ENCODE measurements at regions not wholly inside any gene's neighbourhood (a gene's known extent, or its start where the extent isn't known, plus 50 kb on each side); places are given as distances from the start of the nearest gene placed in this dataset.

GRCh38 chr11:16448123-16448717 lies 91.9 kb upstream of the SOX6 start:
- Histone ChIP-seq H2AFZ (ENCODE audit: insufficient read depth, low read depth, low read length, poor library complexity, severe bottlenecking) (no peak overlapping the region), H3K79me2 (ENCODE audit: control insufficient read depth, insufficient read depth, low read length) (no peaks in the 10 kb centered on the region), H3K27ac (ENCODE audit: low read length in 2 of 2) (no peak overlapping the region), H3K27me3 (replicated peaks in 1 of 4; ENCODE audit: control extremely low read depth in 1 of 4, control insufficient read depth in 3 of 4, insufficient read depth in 4 of 4, low read length in 3 of 4) (no peaks in the 10 kb centered on the region), H3K9me3 (ENCODE audit: control extremely low read depth in 1 of 3, control insufficient read depth in 2 of 3, insufficient read depth in 1 of 3, low read length in 2 of 3) (no peaks in the 10 kb centered on the region), H3K4me1 (ENCODE audit: control insufficient read depth in 2 of 2, insufficient read depth in 2 of 2, low read length in 2 of 2) (no peaks in the 10 kb centered on the region), H4K20me1 (ENCODE audit: control insufficient read depth, insufficient read depth, low read length, poor library complexity, severe bottlenecking) (no peaks in the 10 kb centered on the region), H3K36me3 (replicated peaks in 1 of 2; ENCODE audit: control extremely low read depth in 1 of 2, control insufficient read depth in 1 of 2, extremely low read depth in 1 of 2, insufficient read depth in 2 of 2, low read length in 1 of 2) (no peaks in the 10 kb centered on the region), H3K4me2 (replicated peaks; ENCODE audit: low read depth, low read length, poor library complexity, severe bottlenecking) (no peak overlapping the region), H3K4me3 (ENCODE audit: control extremely low read depth in 1 of 5, extremely low read depth in 1 of 5, insufficient read depth in 1 of 5, low read depth in 2 of 5, low read length in 4 of 5) (no peak overlapping the region), H3K9ac (ENCODE audit: low read length) (no peak overlapping the region)
- H3K27ac Mint-ChIP-seq, result no peak overlapping the region
- no peaks in the 10 kb centered on the region for H3K4me1 Mint-ChIP-seq
- WGBS (ENCODE audit: insufficient coverage), result no CpG with 5 or more reads among the region's 1 CpG
- no peaks in the 10 kb centered on the region for H3K9me3 Mint-ChIP-seq (ENCODE audit: insufficient read depth)
- no peaks in the 10 kb centered on the region for H3K27me3 Mint-ChIP-seq
- ChIA-PET POLR2A (no interaction called here), CTCF (no interaction called here)
- ATAC-seq (ENCODE audit: low read depth) (no peak), DNase-seq (no peak)
- H3K4me3 Mint-ChIP-seq, result no peak overlapping the region
- TF ChIP-seq CTCF (IDR thresholded peaks at IDR 0.05), result no peak
- TF ChIP-seq EZH2 (IDR thresholded peaks at IDR 0.05; ENCODE audit: borderline replicate concordance, insufficient read depth, low read depth, low read length, poor library complexity, severe bottlenecking), result no peak
- intact Hi-C loops (cut with micrococcal nuclease), result no loop called here

GRCh38 chr11:16441461-16441860 lies 85.1 kb upstream of the SOX6 start:
- Histone ChIP-seq H3K27me3 (replicated peaks in 1 of 4; ENCODE audit: control extremely low read depth in 1 of 4, control insufficient read depth in 3 of 4, insufficient read depth in 4 of 4, low read length in 3 of 4) (no peaks in the 10 kb centered on the region), H3K79me2 (ENCODE audit: control insufficient read depth, insufficient read depth, low read length) (no peaks in the 10 kb centered on the region), H3K9me3 (ENCODE audit: control extremely low read depth in 1 of 3, control insufficient read depth in 2 of 3, insufficient read depth in 1 of 3, low read length in 2 of 3) (no peaks in the 10 kb centered on the region), H3K36me3 (replicated peaks in 1 of 2; ENCODE audit: control extremely low read depth in 1 of 2, control insufficient read depth in 1 of 2, extremely low read depth in 1 of 2, insufficient read depth in 2 of 2, low read length in 1 of 2) (no peaks in the 10 kb centered on the region), H3K4me2 (replicated peaks; ENCODE audit: low read depth, low read length, poor library complexity, severe bottlenecking) (no peak overlapping the region), H2AFZ (ENCODE audit: insufficient read depth, low read depth, low read length, poor library complexity, severe bottlenecking) (no peak overlapping the region), H3K4me1 (ENCODE audit: control insufficient read depth in 2 of 2, insufficient read depth in 2 of 2, low read length in 2 of 2) (no peaks in the 10 kb centered on the region), H4K20me1 (ENCODE audit: control insufficient read depth, insufficient read depth, low read length, poor library complexity, severe bottlenecking) (no peaks in the 10 kb centered on the region), H3K4me3 (ENCODE audit: control extremely low read depth in 1 of 5, extremely low read depth in 1 of 5, insufficient read depth in 1 of 5, low read depth in 2 of 5, low read length in 4 of 5) (no peak overlapping the region), H3K9ac (ENCODE audit: low read length) (no peak overlapping the region), H3K27ac (ENCODE audit: low read length in 2 of 2) (no peak overlapping the region)
- WGBS (ENCODE audit: insufficient coverage), result no CpG with 5 or more reads among the region's 3 CpGs
- DNase-seq (no peak), ATAC-seq (ENCODE audit: low read depth) (no peak)
- Mint-ChIP-seq H3K4me1 (no peaks in the 10 kb centered on the region), H3K4me3 (no peak overlapping the region), H3K27ac (no peak overlapping the region), H3K9me3 (ENCODE audit: insufficient read depth) (no peaks in the 10 kb centered on the region), H3K27me3 (no peaks in the 10 kb centered on the region)
- POLR2A ChIA-PET, result no interaction called here
- intact Hi-C loops (cut with micrococcal nuclease), result no loop called here
- CTCF ChIA-PET, result no interaction called here
- TF ChIP-seq EZH2 (IDR thresholded peaks at IDR 0.05; ENCODE audit: borderline replicate concordance, insufficient read depth, low read depth, low read length, poor library complexity, severe bottlenecking), result no peak
- no peak for TF ChIP-seq CTCF (IDR thresholded peaks at IDR 0.05)
